H1 (cell line): ENCODE measurements at regions not wholly inside any gene's neighbourhood (a gene's known extent, or its start where the extent isn't known, plus 50 kb on each side); places are given as distances from the start of the nearest gene placed in this dataset.

Source experiments
- CHD7 ChIP-seq: fragments of 300-600 bp; sonication (generic); IDR thresholded peaks from 2 replicates; pipeline ENCODE4 v1.7.1; 2012; ENCODE audit warnings: low read length, moderate library complexity, mild to moderate bottlenecking, inconsistent platforms; ENCODE audit not compliant: insufficient replicate concordance

- no peak for TF ChIP-seq CHD7
- TF ChIP-seq, all 59 proteins: peak for 1
Measured at GRCh38 chr14:44701563-44702263, 194.6 kb upstream of the FSCB start (continued).
